ENCODE measurements at regions not wholly inside any gene's neighbourhood (a gene's known extent, or its start where the extent isn't known, plus 50 kb on each side); places are given as distances from the start of the nearest gene placed in this dataset.
"Not testable (repeated sequence)": the region's sequence is repeated elsewhere in the genome, so short reads cannot be mapped to it uniquely, and the experiment has no call there.

DNA sequence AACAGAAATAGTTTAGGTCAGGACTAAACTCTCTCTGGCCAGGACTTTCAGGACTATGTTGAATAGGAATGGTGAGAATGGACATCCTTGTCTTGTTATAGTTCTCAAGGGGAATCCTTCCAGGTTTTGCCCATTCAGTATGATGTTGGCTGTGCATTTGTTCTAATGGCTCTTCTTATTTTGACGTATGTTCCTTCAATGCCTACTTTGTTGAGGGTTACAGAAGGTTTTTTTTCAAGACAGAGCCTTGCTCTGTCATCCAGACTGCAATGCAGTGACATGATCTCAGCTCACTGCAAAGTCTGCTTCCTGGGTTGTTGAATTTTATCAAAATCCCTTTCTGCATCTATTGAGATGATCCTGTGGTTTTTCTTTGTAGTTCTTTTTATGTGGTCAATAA lies 79.5 kb upstream of the NID2 start (continued):
- TF ChIP-seq, protein P1, sequence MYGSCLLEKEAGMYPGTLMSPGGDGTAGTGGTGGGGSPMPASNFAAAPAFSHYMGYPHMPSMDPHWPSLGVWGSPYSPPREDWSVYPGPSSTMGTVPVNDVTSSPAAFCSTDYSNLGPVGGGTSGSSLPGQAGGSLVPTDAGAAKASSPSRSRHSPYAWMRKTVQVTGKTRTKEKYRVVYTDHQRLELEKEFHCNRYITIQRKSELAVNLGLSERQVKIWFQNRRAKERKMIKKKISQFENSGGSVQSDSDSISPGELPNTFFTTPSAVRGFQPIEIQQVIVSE (CRISPR knock-in tag; IDR thresholded peaks at IDR 0.05; ENCODE audit: borderline replicate concordance): no peak
- TF ChIP-seq, protein P2, sequence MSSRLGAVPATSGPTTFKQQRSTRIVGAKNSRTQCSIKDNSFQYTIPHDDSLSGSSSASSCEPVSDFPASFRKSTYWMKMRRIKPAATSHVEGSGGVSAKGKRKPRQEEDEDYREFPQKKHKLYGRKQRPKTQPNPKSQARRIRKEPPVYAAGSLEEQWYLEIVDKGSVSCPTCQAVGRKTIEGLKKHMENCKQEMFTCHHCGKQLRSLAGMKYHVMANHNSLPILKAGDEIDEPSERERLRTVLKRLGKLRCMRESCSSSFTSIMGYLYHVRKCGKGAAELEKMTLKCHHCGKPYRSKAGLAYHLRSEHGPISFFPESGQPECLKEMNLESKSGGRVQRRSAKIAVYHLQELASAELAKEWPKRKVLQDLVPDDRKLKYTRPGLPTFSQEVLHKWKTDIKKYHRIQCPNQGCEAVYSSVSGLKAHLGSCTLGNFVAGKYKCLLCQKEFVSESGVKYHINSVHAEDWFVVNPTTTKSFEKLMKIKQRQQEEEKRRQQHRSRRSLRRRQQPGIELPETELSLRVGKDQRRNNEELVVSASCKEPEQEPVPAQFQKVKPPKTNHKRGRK (CRISPR knock-in tag; IDR thresholded peaks at IDR 0.05; ENCODE audit: borderline replicate concordance): no peak
- no peak for TF ChIP-seq MXD4 (CRISPR knock-in tag; IDR thresholded peaks at IDR 0.05; ENCODE audit: borderline replicate concordance)
- no peak for TF ChIP-seq SOX15 (CRISPR knock-in tag; IDR thresholded peaks at IDR 0.05)
- no peak for TF ChIP-seq GTF2I (CRISPR knock-in tag; conservative IDR thresholded peaks at IDR 0.05)
- TF ChIP-seq SMAD4 (CRISPR knock-in tag; IDR thresholded peaks at IDR 0.05): no peak
- TF ChIP-seq, protein P3, sequence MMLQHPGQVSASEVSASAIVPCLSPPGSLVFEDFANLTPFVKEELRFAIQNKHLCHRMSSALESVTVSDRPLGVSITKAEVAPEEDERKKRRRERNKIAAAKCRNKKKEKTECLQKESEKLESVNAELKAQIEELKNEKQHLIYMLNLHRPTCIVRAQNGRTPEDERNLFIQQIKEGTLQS (CRISPR knock-in tag; conservative IDR thresholded peaks at IDR 0.05): no peak
- TF ChIP-seq, protein P4, sequence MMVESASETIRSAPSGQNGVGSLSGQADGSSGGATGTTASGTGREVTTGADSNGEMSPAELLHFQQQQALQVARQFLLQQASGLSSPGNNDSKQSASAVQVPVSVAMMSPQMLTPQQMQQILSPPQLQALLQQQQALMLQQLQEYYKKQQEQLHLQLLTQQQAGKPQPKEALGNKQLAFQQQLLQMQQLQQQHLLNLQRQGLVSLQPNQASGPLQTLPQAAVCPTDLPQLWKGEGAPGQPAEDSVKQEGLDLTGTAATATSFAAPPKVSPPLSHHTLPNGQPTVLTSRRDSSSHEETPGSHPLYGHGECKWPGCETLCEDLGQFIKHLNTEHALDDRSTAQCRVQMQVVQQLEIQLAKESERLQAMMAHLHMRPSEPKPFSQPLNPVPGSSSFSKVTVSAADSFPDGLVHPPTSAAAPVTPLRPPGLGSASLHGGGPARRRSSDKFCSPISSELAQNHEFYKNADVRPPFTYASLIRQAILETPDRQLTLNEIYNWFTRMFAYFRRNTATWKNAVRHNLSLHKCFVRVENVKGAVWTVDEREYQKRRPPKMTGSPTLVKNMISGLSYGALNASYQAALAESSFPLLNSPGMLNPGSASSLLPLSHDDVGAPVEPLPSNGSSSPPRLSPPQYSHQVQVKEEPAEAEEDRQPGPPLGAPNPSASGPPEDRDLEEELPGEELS (CRISPR knock-in tag; IDR thresholded peaks at IDR 0.05): no peak
- no peak for TF ChIP-seq RORB (CRISPR knock-in tag; IDR thresholded peaks at IDR 0.05)
- TF ChIP-seq SMAD3 (CRISPR knock-in tag; IDR thresholded peaks at IDR 0.05; ENCODE audit: borderline replicate concordance): no peak
- no peak for TF ChIP-seq ZBTB21 (CRISPR knock-in tag; IDR thresholded peaks at IDR 0.05; ENCODE audit: borderline replicate concordance)

DNA sequence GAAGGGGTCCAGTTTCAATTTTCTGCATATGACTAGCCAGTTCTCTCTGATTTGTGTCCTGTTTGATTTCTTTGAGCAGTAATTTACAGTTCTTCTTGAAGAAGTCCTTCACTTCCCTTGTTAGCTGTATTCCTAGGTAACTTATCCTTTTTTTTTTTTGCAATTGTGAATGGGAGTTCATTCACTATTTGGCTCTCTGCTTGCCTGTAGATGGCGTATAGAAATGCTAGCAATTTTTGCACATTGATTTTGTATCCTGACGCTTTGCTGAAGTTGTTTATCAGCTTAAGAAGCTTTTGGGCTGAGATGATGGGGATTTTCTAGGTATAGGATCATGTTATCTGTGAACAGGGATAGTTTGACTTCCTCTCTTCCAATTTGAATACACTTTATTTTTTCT lies 77.6 kb upstream of the NID2 start:
- peaks cover 6% of the 10 kb centered on the region for H3K9me3 Mint-ChIP-seq
- peaks cover 4% of the 10 kb centered on the region; the same call in 1 of the 2 replicates for H3K36me3 Mint-ChIP-seq
- no peaks in the 10 kb centered on the region for H3K27me3 Mint-ChIP-seq (ENCODE audit: low read depth)
- ChIA-PET POLR2A (no interaction called here), CTCF (interaction anchor here (0.6 kb wide), 2 partner anchors 123 to 170 kb away, joined by 3 to 4 read pairs; no protein-coding TSS in a partner anchor)
- TF ChIP-seq, protein P5, sequence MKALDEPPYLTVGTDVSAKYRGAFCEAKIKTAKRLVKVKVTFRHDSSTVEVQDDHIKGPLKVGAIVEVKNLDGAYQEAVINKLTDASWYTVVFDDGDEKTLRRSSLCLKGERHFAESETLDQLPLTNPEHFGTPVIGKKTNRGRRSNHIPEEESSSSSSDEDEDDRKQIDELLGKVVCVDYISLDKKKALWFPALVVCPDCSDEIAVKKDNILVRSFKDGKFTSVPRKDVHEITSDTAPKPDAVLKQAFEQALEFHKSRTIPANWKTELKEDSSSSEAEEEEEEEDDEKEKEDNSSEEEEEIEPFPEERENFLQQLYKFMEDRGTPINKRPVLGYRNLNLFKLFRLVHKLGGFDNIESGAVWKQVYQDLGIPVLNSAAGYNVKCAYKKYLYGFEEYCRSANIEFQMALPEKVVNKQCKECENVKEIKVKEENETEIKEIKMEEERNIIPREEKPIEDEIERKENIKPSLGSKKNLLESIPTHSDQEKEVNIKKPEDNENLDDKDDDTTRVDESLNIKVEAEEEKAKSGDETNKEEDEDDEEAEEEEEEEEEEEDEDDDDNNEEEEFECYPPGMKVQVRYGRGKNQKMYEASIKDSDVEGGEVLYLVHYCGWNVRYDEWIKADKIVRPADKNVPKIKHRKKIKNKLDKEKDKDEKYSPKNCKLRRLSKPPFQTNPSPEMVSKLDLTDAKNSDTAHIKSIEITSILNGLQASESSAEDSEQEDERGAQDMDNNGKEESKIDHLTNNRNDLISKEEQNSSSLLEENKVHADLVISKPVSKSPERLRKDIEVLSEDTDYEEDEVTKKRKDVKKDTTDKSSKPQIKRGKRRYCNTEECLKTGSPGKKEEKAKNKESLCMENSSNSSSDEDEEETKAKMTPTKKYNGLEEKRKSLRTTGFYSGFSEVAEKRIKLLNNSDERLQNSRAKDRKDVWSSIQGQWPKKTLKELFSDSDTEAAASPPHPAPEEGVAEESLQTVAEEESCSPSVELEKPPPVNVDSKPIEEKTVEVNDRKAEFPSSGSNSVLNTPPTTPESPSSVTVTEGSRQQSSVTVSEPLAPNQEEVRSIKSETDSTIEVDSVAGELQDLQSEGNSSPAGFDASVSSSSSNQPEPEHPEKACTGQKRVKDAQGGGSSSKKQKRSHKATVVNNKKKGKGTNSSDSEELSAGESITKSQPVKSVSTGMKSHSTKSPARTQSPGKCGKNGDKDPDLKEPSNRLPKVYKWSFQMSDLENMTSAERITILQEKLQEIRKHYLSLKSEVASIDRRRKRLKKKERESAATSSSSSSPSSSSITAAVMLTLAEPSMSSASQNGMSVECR (CRISPR knock-in tag; IDR thresholded peaks at IDR 0.05; ENCODE audit: borderline replicate concordance): no peak
- TF ChIP-seq, protein P6, sequence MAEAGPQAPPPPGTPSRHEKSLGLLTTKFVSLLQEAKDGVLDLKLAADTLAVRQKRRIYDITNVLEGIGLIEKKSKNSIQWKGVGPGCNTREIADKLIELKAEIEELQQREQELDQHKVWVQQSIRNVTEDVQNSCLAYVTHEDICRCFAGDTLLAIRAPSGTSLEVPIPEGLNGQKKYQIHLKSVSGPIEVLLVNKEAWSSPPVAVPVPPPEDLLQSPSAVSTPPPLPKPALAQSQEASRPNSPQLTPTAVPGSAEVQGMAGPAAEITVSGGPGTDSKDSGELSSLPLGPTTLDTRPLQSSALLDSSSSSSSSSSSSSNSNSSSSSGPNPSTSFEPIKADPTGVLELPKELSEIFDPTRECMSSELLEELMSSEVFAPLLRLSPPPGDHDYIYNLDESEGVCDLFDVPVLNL (CRISPR knock-in tag; IDR thresholded peaks at IDR 0.05; ENCODE audit: borderline replicate concordance, low read depth): no peak
- TF ChIP-seq RELA (CRISPR knock-in tag; IDR thresholded peaks at IDR 0.05; ENCODE audit: borderline replicate concordance): no peak
- DNase-seq (ENCODE audit: low spot score): no peak
- H3K4me3 Mint-ChIP-seq: no peak overlapping the region
- H3K4me1 Mint-ChIP-seq: no peaks in the 10 kb centered on the region
- no peak overlapping the region for H3K27ac Mint-ChIP-seq
- ATAC-seq: no peak

DNA sequence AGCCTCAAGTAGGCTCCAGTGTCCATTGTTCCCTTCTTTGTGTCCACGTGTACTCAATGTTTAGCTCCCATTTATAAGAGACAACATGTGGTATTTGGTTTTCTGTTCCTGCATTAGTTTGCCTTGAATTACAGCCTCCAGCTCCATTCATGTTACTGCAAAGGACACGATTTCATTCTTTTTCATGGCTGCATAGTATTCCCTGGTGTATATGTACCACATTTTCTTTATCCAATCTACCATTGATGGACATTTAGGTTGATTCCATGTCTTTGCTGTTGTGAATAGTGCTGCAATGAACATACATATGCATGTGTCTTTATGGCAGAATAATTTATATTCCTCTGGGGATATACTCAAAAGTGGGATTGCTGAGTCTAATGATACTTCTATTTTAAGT lies 75.2 kb upstream of the NID2 start:
- POLR2A ChIA-PET: interaction anchor here (0.7 kb wide), 1 partner anchor 76 kb away, joined by 4 read pairs; no protein-coding TSS in a partner anchor

More for the DNA sequence above, 75.2 kb upstream of the NID2 start:
- not testable (repeated sequence) for DNase-seq (ENCODE audit: low spot score); H3K27ac Mint-ChIP-seq; H3K36me3 Mint-ChIP-seq; ATAC-seq; H3K4me3 Mint-ChIP-seq; H3K4me1 Mint-ChIP-seq; H3K27me3 Mint-ChIP-seq (ENCODE audit: low read depth)
- CTCF ChIA-PET: interaction anchor here (1.2 to 1.4 kb wide), 2 partner anchors 12 to 72 kb away, joined by 3 read pairs; no protein-coding TSS in a partner anchor
- H3K9me3 Mint-ChIP-seq: peaks cover 10% of the 10 kb centered on the region
